ENCODE measurements at regions not wholly inside any gene's neighbourhood (a gene's known extent, or its start where the extent isn't known, plus 50 kb on each side); places are given as distances from the start of the nearest gene placed in this dataset.

DNA sequence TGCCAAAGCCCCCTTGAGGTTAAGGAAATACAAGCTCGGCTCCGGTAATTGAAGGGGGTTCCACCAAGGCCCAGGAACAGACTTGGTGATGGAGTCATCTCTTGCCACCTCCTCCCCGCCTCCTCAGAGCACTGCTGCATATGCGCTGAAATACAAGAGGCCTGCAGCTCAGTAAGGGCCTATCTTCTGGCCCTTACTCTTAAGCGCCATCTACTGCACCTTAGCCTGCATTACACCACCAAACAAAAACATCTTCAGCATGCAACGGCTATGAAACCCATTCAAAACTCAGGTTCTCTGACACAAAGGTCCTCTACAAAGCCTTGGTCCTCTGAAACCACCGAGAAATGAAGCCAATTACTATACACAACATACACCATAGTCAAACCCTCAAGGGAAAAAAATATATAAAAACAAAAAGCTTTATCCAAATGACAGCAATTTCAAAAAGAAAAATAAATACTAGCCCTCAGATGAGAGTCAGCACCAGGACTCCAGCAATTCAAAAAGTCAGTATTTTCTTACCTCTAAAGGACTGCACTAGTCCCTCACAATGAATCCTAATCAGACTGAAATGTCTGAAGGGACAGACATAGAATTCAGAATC is 176.8 kb upstream of the TBX20 start:
- H3K27me3 ChIP-seq (ENCODE audit: control insufficient read depth in 2 of 2, insufficient read depth in 2 of 2, low read length in 2 of 2): peaks cover 0 to 5% of the 10 kb centered on the region in 2 experiments
- no peak overlapping the region for H3K9ac ChIP-seq (replicated peaks; ENCODE audit: extremely low read depth, insufficient read depth, low read length)
- no peak overlapping the region for H3K4me2 ChIP-seq (ENCODE audit: insufficient read depth, low read length)
- dilution Hi-C loops (cut with MboI; ENCODE audit: extremely low pct_ligation_motif_present, low sequenced_read_pairs): no loop called here
- no peaks in the 10 kb centered on the region for H4K20me1 ChIP-seq (replicated peaks; ENCODE audit: control insufficient read depth, extremely low read depth, insufficient read depth, low read length)
- intact Hi-C loops (cut with micrococcal nuclease): loop anchor here (5.0 kb wide), 1 partner anchor 358 kb away; no protein-coding TSS in a partner anchor
- H2AFZ ChIP-seq (ENCODE audit: low read depth, low read length): no peak overlapping the region
- TF ChIP-seq MYC (IDR thresholded peaks at IDR 0.05; ENCODE audit: low read depth, low read length) (no peak), JUN (IDR thresholded peaks at IDR 0.05; ENCODE audit: borderline replicate concordance, insufficient read depth, insufficient read length, low read depth) (no peak), MAX (IDR thresholded peaks at IDR 0.05; ENCODE audit: insufficient read depth, insufficient read length) (no peak), EZH2 (IDR thresholded peaks at IDR 0.05; ENCODE audit: borderline replicate concordance, low read depth, low read length, severe bottlenecking) (no peak)
- TF ChIP-seq, protein P1, sequence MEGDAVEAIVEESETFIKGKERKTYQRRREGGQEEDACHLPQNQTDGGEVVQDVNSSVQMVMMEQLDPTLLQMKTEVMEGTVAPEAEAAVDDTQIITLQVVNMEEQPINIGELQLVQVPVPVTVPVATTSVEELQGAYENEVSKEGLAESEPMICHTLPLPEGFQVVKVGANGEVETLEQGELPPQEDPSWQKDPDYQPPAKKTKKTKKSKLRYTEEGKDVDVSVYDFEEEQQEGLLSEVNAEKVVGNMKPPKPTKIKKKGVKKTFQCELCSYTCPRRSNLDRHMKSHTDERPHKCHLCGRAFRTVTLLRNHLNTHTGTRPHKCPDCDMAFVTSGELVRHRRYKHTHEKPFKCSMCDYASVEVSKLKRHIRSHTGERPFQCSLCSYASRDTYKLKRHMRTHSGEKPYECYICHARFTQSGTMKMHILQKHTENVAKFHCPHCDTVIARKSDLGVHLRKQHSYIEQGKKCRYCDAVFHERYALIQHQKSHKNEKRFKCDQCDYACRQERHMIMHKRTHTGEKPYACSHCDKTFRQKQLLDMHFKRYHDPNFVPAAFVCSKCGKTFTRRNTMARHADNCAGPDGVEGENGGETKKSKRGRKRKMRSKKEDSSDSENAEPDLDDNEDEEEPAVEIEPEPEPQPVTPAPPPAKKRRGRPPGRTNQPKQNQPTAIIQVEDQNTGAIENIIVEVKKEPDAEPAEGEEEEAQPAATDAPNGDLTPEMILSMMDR (IDR thresholded peaks at IDR 0.05; ENCODE audit: extremely low read depth in 1 of 2, insufficient read depth in 1 of 2, low read depth in 1 of 2, low read length in 2 of 2): peak; percentile 19 to 49
- FAIRE-seq (no peak), DNase-seq (ENCODE audit: low read depth, low spot score) (peak; percentile 13)
- BruUV-seq (replicated peaks): no TSS peak
- H3K36me3 ChIP-seq (ENCODE audit: control insufficient read depth in 2 of 2, extremely low read depth in 1 of 2, insufficient read depth in 2 of 2, low read length in 2 of 2): no peaks in the 10 kb centered on the region
- H3K27ac ChIP-seq (ENCODE audit: insufficient read depth, low read depth, low read length): no peak overlapping the region
- ChIA-PET CTCF (interaction anchor here (0.8 to 8.0 kb wide), 4 partner anchors 9 to 193 kb away, joined by 3 to 108 read pairs (median 4); no protein-coding TSS in a partner anchor), POLR2A (no interaction called here)
- H3K79me2 ChIP-seq (ENCODE audit: control insufficient read depth, insufficient read depth, low read length): no peaks in the 10 kb centered on the region
- H3K4me1 ChIP-seq (ENCODE audit: control insufficient read depth, extremely low read depth, insufficient read depth, low read length): no peaks in the 10 kb centered on the region
- no peak overlapping the region for H3K4me3 ChIP-seq (replicated peaks in 1 of 3; ENCODE audit: insufficient read depth in 1 of 3, low read depth in 1 of 3, low read length in 3 of 3)
- H3K9me3 ChIP-seq (replicated peaks; ENCODE audit: control insufficient read depth, insufficient read depth, low read length): no peaks in the 10 kb centered on the region
- H3K9me1 ChIP-seq (replicated peaks; ENCODE audit: control insufficient read depth, extremely low read depth, insufficient read depth, low read length): no peaks in the 10 kb centered on the region
